ENCODE measurements at regions not wholly inside any gene's neighbourhood (a gene's known extent, or its start where the extent isn't known, plus 50 kb on each side); places are given as distances from the start of the nearest gene placed in this dataset.

DNA sequence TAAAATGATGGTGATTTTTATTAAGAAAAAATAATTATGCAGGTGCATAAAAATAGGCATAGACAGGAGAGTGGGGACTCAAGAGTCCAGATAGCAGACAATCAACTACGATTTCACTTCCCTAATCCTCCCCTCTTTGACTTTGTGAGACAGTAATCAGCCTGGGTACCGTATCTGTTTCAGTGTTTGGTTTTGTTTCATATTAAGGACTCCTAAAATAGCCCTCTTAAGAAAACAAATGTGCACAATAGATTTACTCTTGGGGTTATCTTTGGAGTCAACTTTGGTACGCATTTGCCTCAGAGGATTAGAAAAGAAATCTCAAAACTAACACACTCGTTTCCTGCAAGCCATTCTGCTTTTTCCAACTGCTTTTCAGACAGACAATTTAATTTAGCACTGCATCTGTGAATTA lies 96.3 kb downstream of the ZNF608 start:
- Histone ChIP-seq H2BK15ac (ENCODE audit: low read length) (no peak overlapping the region), H3K14ac (ENCODE audit: insufficient read length) (no peak overlapping the region), H4K20me1 (replicated peaks in 1 of 2; ENCODE audit: control insufficient read depth in 1 of 2, insufficient read depth in 2 of 2, low read length in 2 of 2) (peaks cover 0 to 3% of the 10 kb centered on the region in 2 experiments), H3K27ac (ENCODE audit: low read depth, low read length) (no peak overlapping the region), H3K4me2 (ENCODE audit: insufficient read depth in 1 of 2, low read depth in 2 of 2, low read length in 2 of 2) (no peak overlapping the region), H3K56ac (replicated peaks; ENCODE audit: insufficient read length, low read depth, low read length) (no peak overlapping the region), H3K4me3 (ENCODE audit: extremely low read depth in 1 of 4, insufficient read depth in 2 of 4, low read depth in 3 of 4, low read length in 4 of 4) (no peak overlapping the region), H3K79me1 (ENCODE audit: low read depth, low read length) (peaks cover 8% of the 10 kb centered on the region; the same call in 1 of the 2 replicates), H3K27me3 (replicated peaks in 1 of 4; ENCODE audit: control insufficient read depth in 3 of 4, extremely low read depth in 1 of 4, insufficient read depth in 3 of 4, low read length in 3 of 4) (no peaks in the 10 kb centered on the region), H2BK5ac (ENCODE audit: low read depth, low read length) (no peak overlapping the region), H4K91ac (replicated peaks; ENCODE audit: insufficient read length, low read length) (no peak overlapping the region), H3K9ac (replicated peaks in 1 of 4; ENCODE audit: extremely low read depth in 1 of 4, low read depth in 3 of 4, low read length in 3 of 4) (no peak overlapping the region), H2BK120ac (replicated peaks; ENCODE audit: low read depth, low read length) (no peak overlapping the region), H2AFZ (ENCODE audit: low read length) (no peak overlapping the region), H3K79me2 (ENCODE audit: control insufficient read depth in 1 of 2, insufficient read depth in 2 of 2, low read length in 2 of 2) (peaks cover 4 to 69% of the 10 kb centered on the region in 2 experiments; a peak in 3 of 4 replicates), H3K4me1 (replicated peaks in 1 of 4; ENCODE audit: control insufficient read depth in 3 of 4, insufficient read depth in 4 of 4, low read length in 3 of 4) (peaks cover 0 to 17% (median 7%) of the 10 kb centered on the region in 4 experiments; a peak in 5 of 7 replicates), H4K8ac (ENCODE audit: extremely low read depth, insufficient read depth, low read length) (no peak overlapping the region), H2BK20ac (ENCODE audit: low read length) (no peak overlapping the region), H3K23me2 (ENCODE audit: low read depth, low read length) (peaks cover 2% of the 10 kb centered on the region; the same call in 1 of the 2 replicates), H2BK12ac (ENCODE audit: low read depth, low read length) (no peak overlapping the region), H3K4ac (replicated peaks; ENCODE audit: insufficient read length, low read depth, low read length) (no peak overlapping the region), H3K36me3 (ENCODE audit: control insufficient read depth in 2 of 4, insufficient read depth in 4 of 4, low read length in 3 of 4) (peaks cover 7 to 24% (median 20%) of the 10 kb centered on the region in 4 experiments; a peak in 7 of 8 replicates), H4K5ac (ENCODE audit: insufficient read length, low read depth, low read length) (no peak overlapping the region), H3K18ac (ENCODE audit: extremely low read depth, low read length) (no peak overlapping the region; the same call in 1 of the 2 replicates), H2AK5ac (ENCODE audit: low read depth, low read length) (no peak overlapping the region), H3K23ac (ENCODE audit: insufficient read length) (no peak overlapping the region), H3K9me3 (ENCODE audit: insufficient read depth in 2 of 2, low read depth in 1 of 2, low read length in 1 of 2) (no peaks in the 10 kb centered on the region)
- 85% methylated on average over 4 of the region's 4 CpGs; no CpG with 5 or more reads in 1 of the 2 experiments for WGBS, 2 experiments (ENCODE audit: extremely low coverage in 1 of 2, insufficient coverage in 1 of 2, insufficient read length in 1 of 2, insufficient replicate concordance in 2 of 2, low coverage in 1 of 2, low lambda C conversion rate in 2 of 2, missing lambda C conversion rate in 1 of 2)
- DNase-seq (ENCODE audit: low read depth in 1 of 2, low spot score in 2 of 2) (no peak), FAIRE-seq (no peak)
- ChIA-PET POLR2A (ENCODE audit: partially characterized antibody) (no interaction called here), CTCF (ENCODE audit: partially characterized antibody) (no interaction called here)
- TF ChIP-seq GABPA (IDR thresholded peaks at IDR 0.05; ENCODE audit: borderline replicate concordance, insufficient read depth, low read length), result no peak

Data from H1 (cell line).